Keratinocyte (primary cell): ENCODE measurements at regions not wholly inside any gene's neighbourhood (a gene's known extent, or its start where the extent isn't known, plus 50 kb on each side); places are given as distances from the start of the nearest gene placed in this dataset.

Experiments
- DNase-seq: peaks from one replicate; pipeline ENCODE4 v3.0.0-alpha.2; 2011; ENCODE audit warnings: low read depth, missing footprints, low spot score
- FAIRE-seq: peaks from 2 replicates; lab custom pipeline; 2011; peaks lifted over from hg19 to GRCh38; lab: Jason Lieb, UNC
- H2AFZ ChIP-seq: 2 replicates; pipeline ENCODE4 v1.6.0; 2012; ENCODE audit warnings: low read length, control low read depth, inconsistent platforms; ENCODE audit not compliant: control insufficient read depth
- H3K27ac ChIP-seq: 2 replicates; pipeline ENCODE4 v1.5.1; 2011; ENCODE audit warnings: low read length; ENCODE audit not compliant: control insufficient read depth, insufficient read depth
- H3K27me3 ChIP-seq: 3 replicates; pipeline ENCODE4 v1.6.0; 2011; ENCODE audit warnings: low read length; ENCODE audit not compliant: control insufficient read depth, insufficient read depth; ENCODE audit errors: extremely low read depth
- H3K36me3 ChIP-seq, 2 experiments: 2 replicates in 1 of 2; 3 replicates in 1 of 2; pipeline ENCODE4 v1.5.1; 2011; ENCODE audit warnings: low read length in 2 of 2, mild to moderate bottlenecking in 1 of 2; ENCODE audit not compliant: control insufficient read depth in 2 of 2, insufficient read depth in 2 of 2; ENCODE audit errors: extremely low read depth in 1 of 2
- H3K4me1 ChIP-seq: 3 replicates; pipeline ENCODE4 v1.5.1; 2011; ENCODE audit warnings: low read length; ENCODE audit not compliant: control insufficient read depth, insufficient read depth; ENCODE audit errors: extremely low read depth
- H3K4me2 ChIP-seq: 3 replicates; pipeline ENCODE4 v1.6.0; 2011; ENCODE audit warnings: low read depth, low read length; ENCODE audit not compliant: control insufficient read depth, insufficient read depth; ENCODE audit errors: extremely low read depth
- H3K4me3 ChIP-seq, 3 experiments: fragments of 200-600 bp in 1 of 3; sonication (generic) in 1 of 3; 2 replicates in 2 of 3; 3 replicates in 1 of 3; pipeline ENCODE4 v1.5.1; 2011 to 2016; ENCODE audit warnings: low read length in 3 of 3, mild to moderate bottlenecking in 3 of 3, control low read depth in 2 of 3, inconsistent platforms in 1 of 3, low read depth in 1 of 3, mixed read lengths in 1 of 3, mixed run types in 1 of 3, moderate library complexity in 1 of 3; ENCODE audit not compliant: control insufficient read depth in 2 of 3, insufficient read depth in 2 of 3; ENCODE audit errors: extremely low read depth in 1 of 3
- H3K79me2 ChIP-seq: 2 replicates; pipeline ENCODE4 v1.6.0; 2012; ENCODE audit warnings: low read length; ENCODE audit not compliant: control insufficient read depth, insufficient read depth
- H3K9ac ChIP-seq: 3 replicates; pipeline ENCODE4 v1.6.0; 2011; ENCODE audit warnings: low read length; ENCODE audit not compliant: control insufficient read depth, insufficient read depth; ENCODE audit errors: extremely low read depth
- H3K9me1 ChIP-seq: 3 replicates; pipeline ENCODE4 v1.6.0; 2011; ENCODE audit warnings: low read length; ENCODE audit not compliant: control insufficient read depth, insufficient read depth; ENCODE audit errors: extremely low read depth
- H3K9me3 ChIP-seq: 2 replicates; pipeline ENCODE4 v1.5.1; 2012; ENCODE audit warnings: low read depth, low read length; ENCODE audit not compliant: control insufficient read depth
- H4K20me1 ChIP-seq: 3 replicates; pipeline ENCODE4 v1.6.0; 2011; ENCODE audit warnings: low read length; ENCODE audit not compliant: control insufficient read depth, insufficient read depth; ENCODE audit errors: extremely low read depth
- EZH2 ChIP-seq: IDR thresholded peaks from one replicate; pipeline ENCODE4 v1.6.1; 2012; ENCODE audit warnings: inconsistent platforms, mild to moderate bottlenecking, low read length, moderate library complexity
- dilution Hi-C: fragments of 300-500 bp; cut with MboI; formaldehyde crosslinking; loops from one replicate; pipeline ENCODE4 v1.7.0; 2020; ENCODE audit warnings: low sequenced_read_pairs; ENCODE audit not compliant: extremely low pct_ligation_motif_present
- TF ChIP-seq, protein P1 (sequence below), 3 experiments: IDR thresholded peaks in 1 of 3; conservative IDR thresholded peaks in 1 of 3; optimal IDR thresholded peaks in 1 of 3; 2 replicates in 2 of 3; 3 replicates in 1 of 3; pipeline versions ENCODE3 to v1.5.1; 2011; ENCODE audit warnings: low read length in 3 of 3, mild to moderate bottlenecking in 3 of 3, moderate library complexity in 2 of 3, control low read depth in 1 of 3, inconsistent platforms in 1 of 3; ENCODE audit not compliant: insufficient read depth in 2 of 3; ENCODE audit errors: extremely low read depth in 1 of 3

DNA sequence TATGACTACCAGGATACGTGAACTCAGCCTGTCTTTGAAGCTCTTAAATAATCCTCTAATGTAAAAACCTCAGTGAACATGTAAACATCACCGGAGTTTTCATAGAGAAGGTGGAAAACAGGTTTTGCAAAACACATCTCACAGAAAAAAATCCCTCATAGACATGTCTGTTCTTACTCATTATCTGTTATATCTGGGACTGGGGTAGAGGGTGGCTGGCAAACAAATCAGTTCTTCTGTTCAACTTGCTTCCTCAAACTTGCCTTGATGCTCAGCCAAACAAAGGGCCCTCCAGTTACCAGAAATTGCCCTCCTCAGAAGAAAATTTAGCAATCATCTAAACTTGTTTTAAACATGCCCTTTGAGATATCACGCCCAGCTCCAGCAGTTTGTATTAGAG, 66.1 kb upstream of the CXADR start:
- DNase-seq (no peak), FAIRE-seq (no peak)
- Histone ChIP-seq H2AFZ (peak overlapping the region; percentile 16), H4K20me1 (no peaks in the 10 kb centered on the region), H3K4me2 (peak overlapping the region; percentile 46), H3K4me3 (no peak overlapping the region), H3K79me2 (no peaks in the 10 kb centered on the region), H3K9me3 (no peaks in the 10 kb centered on the region), H3K9ac (peak overlapping the region; percentile 3), H3K36me3 (no peaks in the 10 kb centered on the region), H3K9me1 (no peaks in the 10 kb centered on the region), H3K4me1 (peaks cover 11% of the 10 kb centered on the region), H3K27ac (peak overlapping the region; percentile 21), H3K27me3 (no peaks in the 10 kb centered on the region)
- dilution Hi-C loops = no loop called here
- TF ChIP-seq, protein P1, sequence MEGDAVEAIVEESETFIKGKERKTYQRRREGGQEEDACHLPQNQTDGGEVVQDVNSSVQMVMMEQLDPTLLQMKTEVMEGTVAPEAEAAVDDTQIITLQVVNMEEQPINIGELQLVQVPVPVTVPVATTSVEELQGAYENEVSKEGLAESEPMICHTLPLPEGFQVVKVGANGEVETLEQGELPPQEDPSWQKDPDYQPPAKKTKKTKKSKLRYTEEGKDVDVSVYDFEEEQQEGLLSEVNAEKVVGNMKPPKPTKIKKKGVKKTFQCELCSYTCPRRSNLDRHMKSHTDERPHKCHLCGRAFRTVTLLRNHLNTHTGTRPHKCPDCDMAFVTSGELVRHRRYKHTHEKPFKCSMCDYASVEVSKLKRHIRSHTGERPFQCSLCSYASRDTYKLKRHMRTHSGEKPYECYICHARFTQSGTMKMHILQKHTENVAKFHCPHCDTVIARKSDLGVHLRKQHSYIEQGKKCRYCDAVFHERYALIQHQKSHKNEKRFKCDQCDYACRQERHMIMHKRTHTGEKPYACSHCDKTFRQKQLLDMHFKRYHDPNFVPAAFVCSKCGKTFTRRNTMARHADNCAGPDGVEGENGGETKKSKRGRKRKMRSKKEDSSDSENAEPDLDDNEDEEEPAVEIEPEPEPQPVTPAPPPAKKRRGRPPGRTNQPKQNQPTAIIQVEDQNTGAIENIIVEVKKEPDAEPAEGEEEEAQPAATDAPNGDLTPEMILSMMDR (optimal IDR thresholded peaks at IDR 0.05 in 1 of 3, IDR thresholded peaks at IDR 0.05 in 1 of 3, conservative IDR thresholded peaks at IDR 0.05 in 1 of 3; ENCODE audit: extremely low read depth in 1 of 3, insufficient read depth in 2 of 3, low read length in 3 of 3) = no peak
- TF ChIP-seq EZH2 = no peak

DNA sequence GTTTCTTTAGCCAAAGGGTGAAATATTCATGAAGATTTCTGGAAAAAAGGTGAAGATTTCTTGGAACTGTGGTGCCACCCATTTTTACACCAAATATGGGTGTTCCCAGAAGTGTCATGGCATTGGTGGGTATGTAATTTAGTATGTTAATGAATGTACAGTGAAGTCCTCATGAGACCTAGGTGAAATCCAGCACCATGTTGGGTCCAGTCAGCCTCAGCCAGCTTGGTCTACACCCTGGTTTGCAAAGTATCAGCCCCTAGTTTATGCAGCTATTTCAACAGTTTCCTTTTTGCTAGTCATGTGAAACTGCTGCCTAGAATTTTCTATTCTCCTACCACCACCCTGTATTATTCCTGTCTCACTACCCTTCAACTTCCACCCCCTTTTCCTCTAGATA, 63.1 kb upstream of the CXADR start:
- Histone ChIP-seq H3K4me1 (peaks cover 17% of the 10 kb centered on the region), H3K4me2 (no peak overlapping the region), H3K79me2 (no peaks in the 10 kb centered on the region), H4K20me1 (no peaks in the 10 kb centered on the region), H3K9me1 (no peaks in the 10 kb centered on the region), H3K27ac (no peak overlapping the region), H3K9me3 (no peaks in the 10 kb centered on the region), H3K4me3 (no peak overlapping the region), H3K36me3 (no peaks in the 10 kb centered on the region), H3K27me3 (no peaks in the 10 kb centered on the region), H2AFZ (no peak overlapping the region), H3K9ac (no peak overlapping the region)
- TF ChIP-seq, protein P1 (optimal IDR thresholded peaks at IDR 0.05 in 1 of 3, IDR thresholded peaks at IDR 0.05 in 1 of 3, conservative IDR thresholded peaks at IDR 0.05 in 1 of 3; ENCODE audit: extremely low read depth in 1 of 3, insufficient read depth in 2 of 3, low read length in 3 of 3) = no peak
- TF ChIP-seq EZH2 = no peak
- DNase-seq = no peak
- dilution Hi-C loops = no loop called here
- no peak for FAIRE-seq
